ENCODE measurements at regions not wholly inside any gene's neighbourhood (a gene's known extent, or its start where the extent isn't known, plus 50 kb on each side); places are given as distances from the start of the nearest gene placed in this dataset.

GRCh38 chr4:17370818-17371217 is 141.1 kb downstream of the QDPR start:
- no peak overlapping the region for H3K4me3 ChIP-seq (ENCODE audit: control insufficient read depth, low read depth, low read length)
- no peak for TF ChIP-seq CTCF (IDR thresholded peaks at IDR 0.05; ENCODE audit: control insufficient read depth, insufficient read depth, low read depth, low read length, missing control alignments)
- DNase-seq (ENCODE audit: low read depth), result no peak

GRCh38 chr4:17368408-17368807 is 143.5 kb downstream of the QDPR start:
- H3K4me3 ChIP-seq (ENCODE audit: control insufficient read depth, low read depth, low read length), result no peak overlapping the region
- no peak for TF ChIP-seq CTCF (IDR thresholded peaks at IDR 0.05; ENCODE audit: control insufficient read depth, insufficient read depth, low read depth, low read length, missing control alignments)
- DNase-seq (ENCODE audit: low read depth), result no peak

- no peak for DNase-seq (ENCODE audit: low read depth)
- H3K4me3 ChIP-seq (ENCODE audit: control insufficient read depth, low read depth, low read length), result no peak overlapping the region
- TF ChIP-seq CTCF (IDR thresholded peaks at IDR 0.05; ENCODE audit: control insufficient read depth, insufficient read depth, low read depth, low read length, missing control alignments), result no peak
Observed at GRCh38 chr4:17367201-17367600, 144.7 kb downstream of the QDPR start.

GRCh38 chr4:17366496-17366895 is 145.4 kb downstream of the QDPR start:
- TF ChIP-seq CTCF (IDR thresholded peaks at IDR 0.05; ENCODE audit: control insufficient read depth, insufficient read depth, low read depth, low read length, missing control alignments), result no peak
- DNase-seq (ENCODE audit: low read depth), result no peak
- H3K4me3 ChIP-seq (ENCODE audit: control insufficient read depth, low read depth, low read length), result no peak overlapping the region

GRCh38 chr4:17362430-17362829 is 149.5 kb downstream of the QDPR start:
- no peak for DNase-seq (ENCODE audit: low read depth)
- no peak for TF ChIP-seq CTCF (IDR thresholded peaks at IDR 0.05; ENCODE audit: control insufficient read depth, insufficient read depth, low read depth, low read length, missing control alignments)
- H3K4me3 ChIP-seq (ENCODE audit: control insufficient read depth, low read depth, low read length), result no peak overlapping the region

- TF ChIP-seq CTCF (IDR thresholded peaks at IDR 0.05; ENCODE audit: control insufficient read depth, insufficient read depth, low read depth, low read length, missing control alignments), result no peak
- H3K4me3 ChIP-seq (ENCODE audit: control insufficient read depth, low read depth, low read length), result no peak overlapping the region
- no peak for DNase-seq (ENCODE audit: low read depth)
Observed at GRCh38 chr4:17358241-17358640, 153.6 kb downstream of the QDPR start.

- no peak for TF ChIP-seq CTCF (IDR thresholded peaks at IDR 0.05; ENCODE audit: control insufficient read depth, insufficient read depth, low read depth, low read length, missing control alignments)
- DNase-seq (ENCODE audit: low read depth), result no peak
- H3K4me3 ChIP-seq (ENCODE audit: control insufficient read depth, low read depth, low read length), result no peak overlapping the region
Observed at GRCh38 chr4:17356926-17357325, 155.0 kb downstream of the QDPR start.

Data from AG09309 (cell line).